ENCODE measurements at regions not wholly inside any gene's neighbourhood (a gene's known extent, or its start where the extent isn't known, plus 50 kb on each side); places are given as distances from the start of the nearest gene placed in this dataset.

- no peak for DNase-seq
These were observed 52.8 kb upstream of the FBXL7 start for GRCh38 chr5:15447209-15447608.

- no peak for DNase-seq
These were observed 53.4 kb upstream of the FBXL7 start for GRCh38 chr5:15446552-15446951.

- DNase-seq: no peak
These were observed 57.8 kb upstream of the FBXL7 start for GRCh38 chr5:15442193-15442570.

GRCh38 chr5:15441433-15442192 is 58.4 kb upstream of the FBXL7 start:
- DNase-seq: no peak

- no peak for DNase-seq
These were observed 59.5 kb upstream of the FBXL7 start for GRCh38 chr5:15440434-15440833.

- no peak for DNase-seq
These were observed 60.2 kb upstream of the FBXL7 start for GRCh38 chr5:15439801-15440200.

- no peak for DNase-seq
These were observed 66.3 kb upstream of the FBXL7 start for GRCh38 chr5:15433709-15434108.

- DNase-seq: no peak
These were observed 68.1 kb upstream of the FBXL7 start for GRCh38 chr5:15431923-15432322.

- no peak for DNase-seq
These were observed 74.2 kb upstream of the FBXL7 start for GRCh38 chr5:15425766-15426165.

GRCh38 chr5:15424769-15425168 is 75.2 kb upstream of the FBXL7 start:
- DNase-seq: no peak

- DNase-seq: no peak
These were observed 78.0 kb upstream of the FBXL7 start for GRCh38 chr5:15421921-15422412.

GRCh38 chr5:15421381-15421780 is 78.6 kb upstream of the FBXL7 start:
- DNase-seq: no peak

GRCh38 chr5:15420201-15420600 is 79.8 kb upstream of the FBXL7 start:
- DNase-seq: no peak

- no peak for DNase-seq
These were observed 82.8 kb upstream of the FBXL7 start for GRCh38 chr5:15417156-15417555.

- no peak for DNase-seq
These were observed 93.5 kb upstream of the FBXL7 start for GRCh38 chr5:15406478-15406877.

- no peak for DNase-seq
These were observed 106.8 kb upstream of the FBXL7 start for GRCh38 chr5:15393146-15393545.

GRCh38 chr5:15391704-15392397 is 108.1 kb upstream of the FBXL7 start:
- DNase-seq: no peak

- no peak for DNase-seq
These were observed 111.1 kb upstream of the FBXL7 start for GRCh38 chr5:15388866-15389265.

- DNase-seq: no peak
These were observed 112.0 kb upstream of the FBXL7 start for GRCh38 chr5:15387931-15388524.

- DNase-seq: no peak
These were observed 113.9 kb upstream of the FBXL7 start for GRCh38 chr5:15386122-15386521.

GRCh38 chr5:15385553-15385952 is 114.4 kb upstream of the FBXL7 start:
- no peak for DNase-seq

GRCh38 chr5:15385037-15385436 is 114.9 kb upstream of the FBXL7 start:
- DNase-seq: no peak

- DNase-seq: no peak
These were observed 115.4 kb upstream of the FBXL7 start for GRCh38 chr5:15384581-15384980.

- DNase-seq: no peak
These were observed 115.8 kb upstream of the FBXL7 start for GRCh38 chr5:15384176-15384575.
